HCT116 (cell line): ENCODE measurements at regions not wholly inside any gene's neighbourhood (a gene's known extent, or its start where the extent isn't known, plus 50 kb on each side); places are given as distances from the start of the nearest gene placed in this dataset.

Experiments used
- ATAC-seq: fragments of 200-7000 bp; cut with Tn5 transposase; 2 replicates; pipeline ENCODE4 v1.9.1; 2020; ENCODE audit warnings: mild to moderate bottlenecking, moderate library complexity
- BruUV-seq: library from RNA; stranded (reverse); fragments of 400-500 nt; replicated peaks from 2 replicates; lab custom pipeline; 2021; lab: Mats Ljungman, UMichigan
- CTCF ChIA-PET: fragments of 300-600 bp; sonication (Branson Sonifier 250); formaldehyde crosslinking; loops from one replicate; lab custom pipeline; 2021; ENCODE audit warnings: antibody characterized with exemption; lab: Charles Lee
- POLR2A ChIA-PET: fragments of 300-600, 350-600 bp; sonication (Branson Sonifier 250); formaldehyde crosslinking; loops from one replicate; lab custom pipeline; 2021; ENCODE audit warnings: antibody characterized with exemption; lab: Charles Lee
- RAD21 ChIA-PET, 2 experiments: fragments of 300-600 bp; sonication (Branson Sonifier 250); formaldehyde crosslinking; loops; one replicate each; lab custom pipeline; 2023; ENCODE audit warnings: low total read pairs in 2 of 2; ENCODE audit not compliant: uncharacterized antibody in 2 of 2, unreplicated experiment in 2 of 2, low non-redundant PET in 1 of 2; lab: Charles Lee
- DNase-seq: peaks from one replicate; pipeline ENCODE4 v3.0.0-alpha.2; 2010; ENCODE audit warnings: low read depth, low spot score
- H2AFZ ChIP-seq: fragments of 200-600 bp; shearing (Covaris generic), sonication (generic); 2 replicates; pipeline ENCODE4 v1.6.1; 2017; ENCODE audit warnings: low read depth, mixed run types, mixed read lengths, antibody characterized with exemption, low read length; ENCODE audit not compliant: poor library complexity, severe bottlenecking
- H3K27ac ChIP-seq: 2 replicates; pipeline ENCODE4 v1.5.1; 2012; ENCODE audit warnings: low read depth, low read length
- H3K27me3 ChIP-seq: fragments of 200-600 bp; sonication (generic); 2 replicates; pipeline ENCODE4 v1.6.1; 2016; ENCODE audit warnings: mixed run types, low read length, mixed read lengths; ENCODE audit not compliant: insufficient read depth
- H3K36me3 ChIP-seq, 2 experiments: fragments of 200-500 bp in 1 of 2; fragments of 200-600 bp in 1 of 2; sonication (Bioruptor generic) in 1 of 2; sonication (generic) in 1 of 2; 2 replicates each; pipeline versions ENCODE4 v1.5.1 to v1.6.1; 2014 to 2016; ENCODE audit warnings: low read length in 2 of 2, inconsistent platforms in 1 of 2, mixed read lengths in 1 of 2, mixed run types in 1 of 2; ENCODE audit not compliant: insufficient read depth in 2 of 2, control insufficient read depth in 1 of 2
- H3K4me1 ChIP-seq, 2 experiments: fragments of 200-600 bp in 1 of 2; sonication (generic) in 1 of 2; 2 replicates each; pipeline versions ENCODE4 v1.5.1 to v1.6.1; 2012 to 2017; ENCODE audit warnings: low read length in 2 of 2, inconsistent platforms in 1 of 2, mild to moderate bottlenecking in 1 of 2, mixed read lengths in 1 of 2, mixed run types in 1 of 2, moderate library complexity in 1 of 2; ENCODE audit not compliant: insufficient read depth in 2 of 2, control insufficient read depth in 1 of 2
- H3K4me2 ChIP-seq: fragments of 200-600 bp; sonication (generic); 2 replicates; pipeline ENCODE4 v1.6.1; 2017; ENCODE audit warnings: mixed run types, low read length, mixed read lengths
- H3K4me3 ChIP-seq, 2 experiments: fragments of 200-600 bp in 1 of 2; sonication (generic) in 1 of 2; replicated peaks in 1 of 2; 2 replicates each; pipeline ENCODE4 v1.5.1; 2011 to 2016; ENCODE audit warnings: low read length in 2 of 2, control low read depth in 1 of 2, low read depth in 1 of 2, mild to moderate bottlenecking in 1 of 2, mixed read lengths in 1 of 2, mixed run types in 1 of 2
- H3K79me2 ChIP-seq: fragments of 200-600 bp; sonication (generic); 2 replicates; pipeline ENCODE4 v1.6.1; 2017; ENCODE audit warnings: mild to moderate bottlenecking, mixed run types, low read length, moderate library complexity, mixed read lengths; ENCODE audit not compliant: insufficient read depth
- H3K9ac ChIP-seq: fragments of 200-600 bp; sonication (generic); 2 replicates; pipeline ENCODE4 v1.6.1; 2016; ENCODE audit warnings: low read length, mixed read lengths
- H3K9me2 ChIP-seq: fragments of 200-600 bp; sonication (generic), shearing (Covaris generic); 2 replicates; pipeline ENCODE4 v1.6.1; 2017; ENCODE audit warnings: mixed run types, mild to moderate bottlenecking, moderate library complexity; ENCODE audit not compliant: insufficient read depth
- H3K9me3 ChIP-seq, 2 experiments: fragments of 200-500 bp in 1 of 2; fragments of 200-600 bp in 1 of 2; sonication (Bioruptor generic) in 1 of 2; sonication (generic) in 1 of 2; 2 replicates each; pipeline ENCODE4 v1.6.1; 2014 to 2017; ENCODE audit warnings: low read length in 2 of 2, mixed read lengths in 2 of 2, inconsistent platforms in 1 of 2, low read depth in 1 of 2, mild to moderate bottlenecking in 1 of 2, mixed run types in 1 of 2, moderate library complexity in 1 of 2; ENCODE audit not compliant: control insufficient read depth in 1 of 2, insufficient read depth in 1 of 2
- H4K20me1 ChIP-seq: fragments of 200-600 bp; sonication (generic), shearing (Covaris generic); 2 replicates; pipeline ENCODE4 v1.6.1; 2017; ENCODE audit warnings: mixed run types, mild to moderate bottlenecking, moderate library complexity; ENCODE audit not compliant: insufficient read depth
- CBX3 ChIP-seq: IDR thresholded peaks from 2 replicates; pipeline ENCODE4 v1.6.1; 2012; ENCODE audit warnings: low read depth
- CEBPB ChIP-seq: IDR thresholded peaks from 2 replicates; pipeline ENCODE4 v1.6.1; 2012; ENCODE audit warnings: low read depth
- EGR1 ChIP-seq: IDR thresholded peaks from 2 replicates; pipeline ENCODE4 v1.6.1; 2012; ENCODE audit warnings: low read depth
- ELF1 ChIP-seq: IDR thresholded peaks from 2 replicates; pipeline ENCODE4 v1.6.1; 2012; ENCODE audit warnings: low read depth, borderline replicate concordance
- EZH2 ChIP-seq: fragments of 200-600 bp; sonication (generic); IDR thresholded peaks from 2 replicates; pipeline ENCODE4 v1.6.1; 2017; ENCODE audit warnings: antibody characterized with exemption, mixed run types
- FOSL1 ChIP-seq: IDR thresholded peaks from 2 replicates; pipeline ENCODE4 v1.6.1; 2012; ENCODE audit warnings: low read depth
- JUND ChIP-seq: IDR thresholded peaks from 2 replicates; pipeline ENCODE4 v1.6.1; 2012
- POLR2A ChIP-seq: IDR thresholded peaks from 2 replicates; pipeline ENCODE4 v1.7.0; 2011; ENCODE audit warnings: borderline replicate concordance; ENCODE audit not compliant: insufficient read depth, insufficient read length; ENCODE audit errors: extremely low read depth
- POLR2AphosphoS5 ChIP-seq: IDR thresholded peaks from 2 replicates; pipeline ENCODE4 v1.6.1; 2011; ENCODE audit warnings: mild to moderate bottlenecking, low read depth, low read length, moderate library complexity
- SIN3A ChIP-seq: IDR thresholded peaks from 2 replicates; pipeline ENCODE4 v1.6.1; 2012; ENCODE audit warnings: low read depth
- SRF ChIP-seq: IDR thresholded peaks from 2 replicates; pipeline ENCODE4 v1.6.1; 2012; ENCODE audit warnings: low read depth
- YY1 ChIP-seq: IDR thresholded peaks from 2 replicates; pipeline ENCODE4 v1.6.1; 2011; ENCODE audit warnings: low read length, low read depth, moderate library complexity, mild to moderate bottlenecking; ENCODE audit not compliant: insufficient replicate concordance; ENCODE audit errors: extremely low read depth
- ZFX ChIP-seq: fragments of 450-650 bp; IDR thresholded peaks from 2 replicates; pipeline ENCODE4 v1.6.1; 2017
- ZNF274 ChIP-seq: fragments of 200-500 bp; sonication (Bioruptor generic); IDR thresholded peaks from 2 replicates; pipeline ENCODE4 v1.6.1; 2014; ENCODE audit warnings: mild to moderate bottlenecking, low read depth, low read length, inconsistent platforms
- intact Hi-C: fragments of 100-400 bp; cut with micrococcal nuclease; formaldehyde crosslinking; loops from 2 replicates; pipeline ENCODE4 v1.10.0; 2022
- TF ChIP-seq, protein P1 (sequence below): IDR thresholded peaks from 2 replicates; pipeline ENCODE4 v1.6.1; 2012
- TF ChIP-seq, protein P2 (sequence below): IDR thresholded peaks from 2 replicates; pipeline ENCODE4 v1.6.1; 2012

GRCh38 chr14:96997996-96998395 is 200.8 kb downstream of the VRK1 start:
- POLR2A ChIA-PET = no interaction called here
- no peaks in the 10 kb centered on the region for H3K9me3 ChIP-seq
- intact Hi-C loops = no loop called here

DNA sequence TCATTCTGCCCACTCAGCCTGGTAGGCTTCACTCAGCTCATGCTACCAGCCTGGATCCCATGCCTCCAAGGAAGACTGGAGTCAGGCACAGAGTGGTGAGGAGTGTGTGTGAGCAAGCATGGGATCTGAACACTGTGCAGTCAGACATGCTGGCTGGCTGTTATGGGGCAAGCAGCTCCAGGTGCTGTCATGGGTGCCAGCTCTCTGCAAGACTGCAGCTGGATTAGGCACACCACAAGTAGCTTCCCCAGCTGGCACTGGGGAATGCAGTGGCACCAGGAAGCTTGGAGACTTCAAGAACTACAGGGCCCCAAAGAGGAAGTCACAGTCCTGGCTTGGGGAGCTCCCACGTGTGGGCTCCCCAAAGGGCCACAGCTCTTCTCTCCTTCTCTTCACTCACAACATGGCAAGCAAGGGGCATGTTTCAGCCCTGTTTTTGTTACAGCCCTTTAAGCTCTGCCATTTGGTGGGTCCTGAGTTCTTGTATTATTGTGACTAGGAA is 202.5 kb downstream of the VRK1 start:
- RAD21 ChIA-PET = no interaction called here
- ATAC-seq (no peak), DNase-seq (no peak)
- no peaks in the 10 kb centered on the region for H3K9me2 ChIP-seq
- no peak overlapping the region for H2AFZ ChIP-seq
- no peak overlapping the region for H3K4me3 ChIP-seq
- POLR2A ChIA-PET = no interaction called here
- H4K20me1 ChIP-seq = no peaks in the 10 kb centered on the region
- H3K4me1 ChIP-seq = no peaks in the 10 kb centered on the region
- CTCF ChIA-PET = no interaction called here
- no peaks in the 10 kb centered on the region for H3K9me3 ChIP-seq
- no peak overlapping the region for H3K27ac ChIP-seq
- H3K79me2 ChIP-seq = no peaks in the 10 kb centered on the region
- no peak overlapping the region for H3K9ac ChIP-seq
- no peaks in the 10 kb centered on the region for H3K27me3 ChIP-seq
- H3K36me3 ChIP-seq = no peaks in the 10 kb centered on the region
- intact Hi-C loops = no loop called here
- no TSS peak for BruUV-seq
- no peak overlapping the region for H3K4me2 ChIP-seq
- TF ChIP-seq SIN3A = no peak
- TF ChIP-seq ZFX = no peak
- TF ChIP-seq JUND = no peak
- TF ChIP-seq CEBPB = no peak
- TF ChIP-seq POLR2AphosphoS5 = no peak
- no peak for TF ChIP-seq ELF1
- no peak for TF ChIP-seq EZH2
- TF ChIP-seq, protein P1, sequence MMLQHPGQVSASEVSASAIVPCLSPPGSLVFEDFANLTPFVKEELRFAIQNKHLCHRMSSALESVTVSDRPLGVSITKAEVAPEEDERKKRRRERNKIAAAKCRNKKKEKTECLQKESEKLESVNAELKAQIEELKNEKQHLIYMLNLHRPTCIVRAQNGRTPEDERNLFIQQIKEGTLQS = no peak
- TF ChIP-seq POLR2A = no peak
- TF ChIP-seq CBX3 = no peak
- TF ChIP-seq SRF = no peak
- TF ChIP-seq EGR1 = no peak
- TF ChIP-seq, protein P2, sequence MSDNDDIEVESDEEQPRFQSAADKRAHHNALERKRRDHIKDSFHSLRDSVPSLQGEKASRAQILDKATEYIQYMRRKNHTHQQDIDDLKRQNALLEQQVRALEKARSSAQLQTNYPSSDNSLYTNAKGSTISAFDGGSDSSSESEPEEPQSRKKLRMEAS = no peak
- TF ChIP-seq FOSL1 = no peak
- no peak for TF ChIP-seq YY1
- TF ChIP-seq ZNF274 = no peak

More at GRCh38 chr14:96997996-96998395, 200.8 kb downstream of the VRK1 start:
- ATAC-seq = no peak
- Histone ChIP-seq H2AFZ (no peak overlapping the region), H3K4me2 (no peak overlapping the region), H3K4me3 (no peak overlapping the region), H3K36me3 (no peaks in the 10 kb centered on the region), H3K9me2 (no peaks in the 10 kb centered on the region), H3K27me3 (no peaks in the 10 kb centered on the region), H3K9ac (no peak overlapping the region), H3K4me1 (no peaks in the 10 kb centered on the region), H3K79me2 (no peaks in the 10 kb centered on the region), H4K20me1 (no peaks in the 10 kb centered on the region)
- BruUV-seq = no TSS peak
- RAD21 ChIA-PET = no interaction called here
- no peak for DNase-seq
- no peak for TF ChIP-seq EZH2
- TF ChIP-seq POLR2AphosphoS5 = no peak
- TF ChIP-seq ZFX = no peak
- TF ChIP-seq POLR2A = no peak
- no peak for TF ChIP-seq CBX3
- TF ChIP-seq ELF1 = no peak
- TF ChIP-seq EGR1 = no peak
- no peak for TF ChIP-seq SRF
- TF ChIP-seq, all 23 proteins: peak for 0
- CTCF ChIA-PET = no interaction called here
- H3K27ac ChIP-seq = no peak overlapping the region
